BJ (cell line): ENCODE measurements at regions not wholly inside any gene's neighbourhood (a gene's known extent, or its start where the extent isn't known, plus 50 kb on each side); places are given as distances from the start of the nearest gene placed in this dataset.

Source experiments
- CTCF ChIA-PET: fragments of 350-600 bp; formaldehyde crosslinking; extraction: SDS; loops from one replicate; lab custom pipeline; 2021; ENCODE audit warnings: antibody characterized with exemption, inconsistent platforms; lab: Yijun Ruan, JAX
- POLR2A ChIA-PET: fragments of 300-600 bp; sonication (Branson Sonifier 250); formaldehyde crosslinking; extraction: SDS; loops from one replicate; lab custom pipeline; 2021; ENCODE audit warnings: antibody characterized with exemption; lab: Charles Lee
- DNase-seq: peaks from one replicate; pipeline ENCODE4 v3.0.0-alpha.2; 2011; ENCODE audit warnings: low read depth
- H3K27me3 ChIP-seq: 2 replicates; pipeline ENCODE4 v1.6.0; 2011; ENCODE audit warnings: low read length; ENCODE audit not compliant: control insufficient read depth, insufficient read depth
- H3K36me3 ChIP-seq: 2 replicates; pipeline ENCODE4 v1.5.1; 2011; ENCODE audit warnings: low read length; ENCODE audit not compliant: control insufficient read depth, insufficient read depth
- H3K4me3 ChIP-seq: 2 replicates; pipeline ENCODE4 v1.5.1; 2011; ENCODE audit warnings: low read depth, mild to moderate bottlenecking, control low read depth, low read length
- TF ChIP-seq, protein P1 (sequence below): IDR thresholded peaks from 2 replicates; pipeline ENCODE4 v1.5.1; 2011; ENCODE audit warnings: low read depth, mild to moderate bottlenecking, control low read depth, inconsistent platforms, low read length, moderate library complexity; ENCODE audit not compliant: insufficient read depth

DNA sequence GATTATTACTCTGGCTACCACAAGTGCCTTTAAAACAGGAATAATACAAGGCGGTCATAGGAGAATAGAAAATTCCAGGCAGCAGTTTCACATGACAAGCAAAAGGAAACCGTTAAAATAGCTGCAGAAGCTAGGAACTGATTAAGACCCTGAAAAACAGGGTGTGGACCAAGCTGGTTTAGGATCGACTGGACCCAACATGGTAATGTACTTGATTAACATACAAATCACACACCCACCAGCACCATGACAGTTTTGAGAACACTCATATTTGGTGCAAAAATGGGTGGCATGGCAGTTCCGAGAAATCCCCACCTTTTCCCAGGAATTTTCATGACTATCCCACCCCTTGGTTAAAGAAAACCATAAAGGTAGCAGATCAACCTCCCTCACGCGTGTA, 51.9 kb upstream of the TMEM163 start:
- CTCF ChIA-PET = no interaction called here
- POLR2A ChIA-PET = no interaction called here

DNA sequence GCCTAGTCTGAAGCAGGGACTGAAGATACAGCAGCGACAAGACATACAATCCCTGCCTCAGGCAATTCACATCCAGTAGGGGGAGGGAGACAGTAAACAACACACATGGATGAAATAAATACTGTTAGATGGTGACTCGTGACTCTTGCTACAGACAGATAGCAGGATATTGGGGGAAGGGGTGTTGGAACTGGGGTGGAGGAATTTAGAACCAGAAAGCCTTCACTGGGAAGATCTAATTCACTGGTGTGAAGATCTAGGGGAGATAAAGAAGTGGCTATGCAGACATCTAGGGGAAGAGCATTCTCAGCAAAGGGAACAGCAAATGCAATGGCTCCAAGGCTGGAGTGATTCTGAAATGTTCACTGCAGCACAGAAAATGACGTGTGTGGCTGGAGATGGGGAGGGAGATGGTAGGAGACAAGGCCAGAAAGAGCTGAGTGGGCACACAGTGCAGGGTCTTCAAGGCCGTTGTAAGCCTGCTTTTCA, 52.6 kb upstream of the TMEM163 start:
- TF ChIP-seq, protein P1, sequence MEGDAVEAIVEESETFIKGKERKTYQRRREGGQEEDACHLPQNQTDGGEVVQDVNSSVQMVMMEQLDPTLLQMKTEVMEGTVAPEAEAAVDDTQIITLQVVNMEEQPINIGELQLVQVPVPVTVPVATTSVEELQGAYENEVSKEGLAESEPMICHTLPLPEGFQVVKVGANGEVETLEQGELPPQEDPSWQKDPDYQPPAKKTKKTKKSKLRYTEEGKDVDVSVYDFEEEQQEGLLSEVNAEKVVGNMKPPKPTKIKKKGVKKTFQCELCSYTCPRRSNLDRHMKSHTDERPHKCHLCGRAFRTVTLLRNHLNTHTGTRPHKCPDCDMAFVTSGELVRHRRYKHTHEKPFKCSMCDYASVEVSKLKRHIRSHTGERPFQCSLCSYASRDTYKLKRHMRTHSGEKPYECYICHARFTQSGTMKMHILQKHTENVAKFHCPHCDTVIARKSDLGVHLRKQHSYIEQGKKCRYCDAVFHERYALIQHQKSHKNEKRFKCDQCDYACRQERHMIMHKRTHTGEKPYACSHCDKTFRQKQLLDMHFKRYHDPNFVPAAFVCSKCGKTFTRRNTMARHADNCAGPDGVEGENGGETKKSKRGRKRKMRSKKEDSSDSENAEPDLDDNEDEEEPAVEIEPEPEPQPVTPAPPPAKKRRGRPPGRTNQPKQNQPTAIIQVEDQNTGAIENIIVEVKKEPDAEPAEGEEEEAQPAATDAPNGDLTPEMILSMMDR = no peak
- H3K4me3 ChIP-seq = no peak overlapping the region
- no peaks in the 10 kb centered on the region for H3K36me3 ChIP-seq
- DNase-seq = no peak
- ChIA-PET CTCF (no interaction called here), POLR2A (no interaction called here)
- H3K27me3 ChIP-seq = no peaks in the 10 kb centered on the region

More for the DNA sequence above, 51.9 kb upstream of the TMEM163 start:
- DNase-seq = no peak
- Histone ChIP-seq H3K4me3 (no peak overlapping the region), H3K27me3 (no peaks in the 10 kb centered on the region), H3K36me3 (no peaks in the 10 kb centered on the region)
- TF ChIP-seq, protein P1 = no peak

DNA sequence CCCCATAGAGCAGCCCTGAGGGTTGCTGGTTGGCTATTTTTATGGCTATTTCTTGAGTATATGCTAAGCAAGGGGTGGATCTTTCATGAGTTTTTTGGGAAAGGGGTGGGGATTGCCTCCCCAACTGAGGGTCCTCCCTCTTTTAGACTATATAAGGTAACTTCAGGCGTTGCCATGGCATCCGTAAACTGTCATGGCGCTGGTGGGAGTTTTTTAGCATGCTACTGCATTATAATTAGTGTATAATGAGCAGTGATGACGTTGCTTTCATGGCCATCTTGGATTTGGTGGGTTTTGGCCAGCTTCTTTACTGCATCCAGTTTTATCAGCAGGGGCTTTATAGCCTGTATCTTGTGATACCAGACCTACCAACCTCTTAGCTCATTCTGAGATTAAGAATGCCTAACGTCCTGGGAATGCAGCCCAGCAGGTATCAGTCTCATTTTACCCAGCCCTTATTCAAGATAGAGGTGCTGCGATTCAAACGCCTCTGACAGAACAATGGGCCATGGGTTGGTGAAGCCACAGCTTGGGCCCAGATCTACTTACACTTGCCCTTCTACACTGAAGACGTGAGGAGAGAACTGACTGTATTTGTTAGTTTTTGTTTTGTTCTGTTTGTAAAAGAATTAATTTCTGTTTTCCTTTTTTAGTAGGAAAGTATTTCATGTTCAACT, 53.8 kb upstream of the TMEM163 start:
- H3K27me3 ChIP-seq = no peaks in the 10 kb centered on the region
- TF ChIP-seq, protein P1 = no peak
- POLR2A ChIA-PET = no interaction called here
- CTCF ChIA-PET = no interaction called here
- H3K4me3 ChIP-seq = no peak overlapping the region
- no peak for DNase-seq
- H3K36me3 ChIP-seq = no peaks in the 10 kb centered on the region

DNA sequence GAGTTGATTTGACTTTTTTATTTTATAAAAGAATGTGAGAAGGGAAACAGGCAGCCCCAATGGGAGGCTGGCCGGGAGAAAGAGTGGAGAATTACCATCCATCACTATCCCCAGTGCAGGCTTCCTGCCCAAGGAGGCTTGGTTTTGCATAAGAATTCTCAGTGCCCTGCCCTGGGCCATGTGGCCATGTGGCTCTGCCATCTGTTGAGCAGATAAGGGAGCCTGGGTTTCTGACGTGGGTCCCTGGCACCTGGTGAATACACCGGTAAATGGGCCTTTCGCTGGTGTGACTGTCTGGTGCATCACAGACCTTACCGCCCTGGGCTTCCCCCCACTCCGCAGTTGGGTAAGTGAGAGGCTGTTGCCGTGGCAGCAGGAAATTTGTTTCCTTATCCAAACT, 54.5 kb upstream of the TMEM163 start:
- Histone ChIP-seq H3K27me3 (no peaks in the 10 kb centered on the region), H3K4me3 (no peak overlapping the region), H3K36me3 (no peaks in the 10 kb centered on the region)
- ChIA-PET POLR2A (no interaction called here), CTCF (no interaction called here)
- no peak for DNase-seq
- TF ChIP-seq, protein P1 = no peak

DNA sequence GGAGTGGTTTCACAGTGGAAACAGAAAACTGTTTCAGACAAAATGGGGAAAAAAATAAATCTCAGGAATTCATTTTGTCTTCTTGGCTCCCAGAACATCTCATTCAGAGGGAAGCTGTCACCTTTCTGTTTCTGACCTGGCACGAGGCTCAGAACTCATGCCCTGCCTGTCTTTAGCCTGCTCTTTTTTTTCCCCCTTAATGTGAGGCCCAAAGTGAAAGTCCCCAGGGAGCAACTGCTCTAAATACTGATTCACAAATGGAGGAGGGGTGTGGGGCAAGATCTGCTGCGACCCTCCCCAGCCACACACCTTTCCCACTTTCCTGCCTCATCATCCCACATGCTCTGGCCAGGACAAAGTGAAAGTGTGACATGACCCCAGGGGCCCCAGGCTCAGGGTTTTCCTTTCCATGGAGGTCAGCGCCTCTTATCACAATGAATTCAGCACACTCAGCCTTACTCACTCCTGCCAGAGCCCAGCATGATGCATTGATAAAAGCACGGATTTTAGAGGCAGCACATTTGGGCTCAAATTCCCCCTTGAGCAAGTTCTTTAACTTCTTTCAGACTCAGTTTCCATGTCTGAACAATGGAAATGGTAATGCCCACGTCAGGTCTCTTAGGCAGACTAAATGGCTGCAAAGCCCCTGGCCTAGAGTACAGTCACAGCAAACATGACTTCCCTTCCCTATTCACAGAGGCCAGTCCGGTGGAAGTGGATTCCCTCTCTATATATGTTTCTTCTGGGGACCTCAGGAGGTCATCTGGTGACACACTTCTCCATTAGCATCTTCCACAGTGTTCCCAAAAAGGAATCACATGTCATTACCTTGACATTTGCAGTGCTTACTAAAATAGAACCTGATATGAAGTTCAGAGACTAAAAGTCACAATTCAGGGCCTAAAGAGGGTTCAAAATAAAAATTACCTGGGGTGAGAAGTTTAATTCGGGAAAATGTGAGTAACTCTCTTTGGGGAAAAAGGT, 55.3 kb upstream of the TMEM163 start:
- CTCF ChIA-PET = no interaction called here
- H3K4me3 ChIP-seq = no peak overlapping the region
- POLR2A ChIA-PET = no interaction called here
- H3K27me3 ChIP-seq = no peaks in the 10 kb centered on the region
- DNase-seq = no peak
- TF ChIP-seq, protein P1 = no peak
- no peaks in the 10 kb centered on the region for H3K36me3 ChIP-seq
